ENCODE measurements at regions not wholly inside any gene's neighbourhood (a gene's known extent, or its start where the extent isn't known, plus 50 kb on each side); places are given as distances from the start of the nearest gene placed in this dataset.
"Not testable (repeated sequence)": the region's sequence is repeated elsewhere in the genome, so short reads cannot be mapped to it uniquely, and the experiment has no call there.

GRCh38 chr6:37078814-37079213, 73.4 kb downstream of the FGD2 start:
- no peak overlapping the region for H3K4me3 ChIP-seq
- H3K4me1 ChIP-seq, result peaks cover 7 to 8% of the 10 kb centered on the region in 2 donors
- peak overlapping the region in 1 of 2 donors; percentile 78 for H3K27ac ChIP-seq
- no peak for DNase-seq
- no peaks in the 10 kb centered on the region for H3K9me3 ChIP-seq
- no peaks in the 10 kb centered on the region for H3K36me3 ChIP-seq
- H3K27me3 ChIP-seq, result no peaks in the 10 kb centered on the region
- no peak for TF ChIP-seq CTCF (IDR thresholded peaks at IDR 0.05)
- no peak for TF ChIP-seq POLR2A (IDR thresholded peaks at IDR 0.05)
- intact Hi-C loops (cut with DNase I; ENCODE audit: low total_unique reads), result no loop called here

- H3K9me3 ChIP-seq, result no peaks in the 10 kb centered on the region
- no peak for DNase-seq
- H3K4me3 ChIP-seq, result no peak overlapping the region
- no peaks in the 10 kb centered on the region for H3K27me3 ChIP-seq
- intact Hi-C loops (cut with DNase I; ENCODE audit: low total_unique reads), result no loop called here
- TF ChIP-seq POLR2A (IDR thresholded peaks at IDR 0.05), result no peak
- TF ChIP-seq CTCF (IDR thresholded peaks at IDR 0.05), result no peak
- H3K36me3 ChIP-seq, result no peaks in the 10 kb centered on the region
- peaks cover 8 to 13% of the 10 kb centered on the region in 2 donors for H3K4me1 ChIP-seq
- H3K27ac ChIP-seq, result no peak overlapping the region
Observed at GRCh38 chr6:37081042-37081607, 75.7 kb downstream of the FGD2 start.

- Histone ChIP-seq H3K27me3 (no peaks in the 10 kb centered on the region), H3K4me1 (peaks cover 7 to 13% of the 10 kb centered on the region in 2 donors), H3K9me3 (no peaks in the 10 kb centered on the region), H3K36me3 (no peaks in the 10 kb centered on the region), H3K4me3 (no peak overlapping the region), H3K27ac (peak overlapping the region; percentile 68 to 69)
- no peak for TF ChIP-seq CTCF (IDR thresholded peaks at IDR 0.05)
- TF ChIP-seq POLR2A (IDR thresholded peaks at IDR 0.05), result no peak
- intact Hi-C loops (cut with DNase I; ENCODE audit: low total_unique reads), result no loop called here
- DNase-seq, result no peak
Observed at GRCh38 chr6:37082390-37083130, 77.1 kb downstream of the FGD2 start.

- no peaks in the 10 kb centered on the region for H3K27me3 ChIP-seq
- intact Hi-C loops (cut with DNase I; ENCODE audit: low total_unique reads), result no loop called here
- DNase-seq, result peak; percentile 94 to 96
- peak overlapping the region; percentile 68 to 69 for H3K27ac ChIP-seq
- no peak overlapping the region for H3K4me3 ChIP-seq
- no peaks in the 10 kb centered on the region for H3K9me3 ChIP-seq
- no peaks in the 10 kb centered on the region for H3K36me3 ChIP-seq
- H3K4me1 ChIP-seq, result peaks cover 0 to 13% of the 10 kb centered on the region in 2 donors
- TF ChIP-seq CTCF (IDR thresholded peaks at IDR 0.05), result no peak
- peak in 1 of 2 donors; percentile 15 for TF ChIP-seq POLR2A (IDR thresholded peaks at IDR 0.05)
Observed at GRCh38 chr6:37083243-37084138, 78.0 kb downstream of the FGD2 start.

- H3K4me3 ChIP-seq; H3K36me3 ChIP-seq; DNase-seq; intact Hi-C loops (cut with DNase I; ENCODE audit: low total_unique reads); H3K9me3 ChIP-seq; H3K27me3 ChIP-seq: not testable (repeated sequence)
- peaks cover 0 to 13% of the 10 kb centered on the region in 2 donors for H3K4me1 ChIP-seq
- H3K27ac ChIP-seq, result peak overlapping the region; percentile 68 to 69
Observed at GRCh38 chr6:37084665-37085064, 79.2 kb downstream of the FGD2 start.
